ENCODE measurements at regions not wholly inside any gene's neighbourhood (a gene's known extent, or its start where the extent isn't known, plus 50 kb on each side); places are given as distances from the start of the nearest gene placed in this dataset.

- ATAC-seq (ENCODE audit: low read depth), result no peak
- Histone ChIP-seq H3K4me3 (ENCODE audit: control extremely low read depth in 1 of 5, extremely low read depth in 1 of 5, insufficient read depth in 1 of 5, low read depth in 2 of 5, low read length in 4 of 5) (no peak overlapping the region), H3K27me3 (replicated peaks in 1 of 4; ENCODE audit: control extremely low read depth in 1 of 4, control insufficient read depth in 3 of 4, insufficient read depth in 4 of 4, low read length in 3 of 4) (no peaks in the 10 kb centered on the region), H3K79me2 (ENCODE audit: control insufficient read depth, insufficient read depth, low read length) (no peaks in the 10 kb centered on the region), H3K4me1 (ENCODE audit: control insufficient read depth in 2 of 2, insufficient read depth in 2 of 2, low read length in 2 of 2) (no peaks in the 10 kb centered on the region), H3K4me2 (replicated peaks; ENCODE audit: low read depth, low read length, poor library complexity, severe bottlenecking) (no peak overlapping the region), H2AFZ (ENCODE audit: insufficient read depth, low read depth, low read length, poor library complexity, severe bottlenecking) (no peak overlapping the region), H3K36me3 (replicated peaks in 1 of 2; ENCODE audit: control extremely low read depth in 1 of 2, control insufficient read depth in 1 of 2, extremely low read depth in 1 of 2, insufficient read depth in 2 of 2, low read length in 1 of 2) (no peaks in the 10 kb centered on the region), H3K9ac (ENCODE audit: low read length) (no peak overlapping the region), H3K9me3 (ENCODE audit: control extremely low read depth in 1 of 3, control insufficient read depth in 2 of 3, insufficient read depth in 1 of 3, low read length in 2 of 3) (peaks cover 0 to 3% (median 1%) of the 10 kb centered on the region in 3 donors), H4K20me1 (ENCODE audit: control insufficient read depth, insufficient read depth, low read length, poor library complexity, severe bottlenecking) (no peaks in the 10 kb centered on the region), H3K27ac (ENCODE audit: low read length in 2 of 2) (no peak overlapping the region)
- intact Hi-C loops (cut with micrococcal nuclease), result no loop called here
- DNase-seq, result no peak
- Mint-ChIP-seq H3K27me3 (peaks cover 7% of the 10 kb centered on the region), H3K4me1 (no peaks in the 10 kb centered on the region), H3K27ac (no peak overlapping the region), H3K4me3 (no peak overlapping the region), H3K9me3 (ENCODE audit: insufficient read depth) (peaks cover 2% of the 10 kb centered on the region)
- WGBS (ENCODE audit: insufficient coverage), result 100% methylated on average over 1 of the region's 1 CpG
- POLR2A ChIA-PET, result no interaction called here
- CTCF ChIA-PET, result no interaction called here
- TF ChIP-seq EZH2 (IDR thresholded peaks at IDR 0.05; ENCODE audit: borderline replicate concordance, insufficient read depth, low read depth, low read length, poor library complexity, severe bottlenecking) (no peak), CTCF (IDR thresholded peaks at IDR 0.05) (no peak)
These were observed 227.8 kb downstream of the KDR start for GRCh38 chr4:54897590-54897989.

GRCh38 chr4:54882616-54883015, 224.9 kb downstream of the KIT start:
- Histone ChIP-seq H3K4me1 (ENCODE audit: control insufficient read depth in 2 of 2, insufficient read depth in 2 of 2, low read length in 2 of 2) (no peaks in the 10 kb centered on the region), H3K27me3 (replicated peaks in 1 of 4; ENCODE audit: control extremely low read depth in 1 of 4, control insufficient read depth in 3 of 4, insufficient read depth in 4 of 4, low read length in 3 of 4) (no peaks in the 10 kb centered on the region), H3K9ac (ENCODE audit: low read length) (no peak overlapping the region), H2AFZ (ENCODE audit: insufficient read depth, low read depth, low read length, poor library complexity, severe bottlenecking) (no peak overlapping the region), H3K36me3 (replicated peaks in 1 of 2; ENCODE audit: control extremely low read depth in 1 of 2, control insufficient read depth in 1 of 2, extremely low read depth in 1 of 2, insufficient read depth in 2 of 2, low read length in 1 of 2) (no peaks in the 10 kb centered on the region), H3K4me3 (ENCODE audit: control extremely low read depth in 1 of 5, extremely low read depth in 1 of 5, insufficient read depth in 1 of 5, low read depth in 2 of 5, low read length in 4 of 5) (no peak overlapping the region), H3K27ac (ENCODE audit: low read length in 2 of 2) (no peak overlapping the region), H4K20me1 (ENCODE audit: control insufficient read depth, insufficient read depth, low read length, poor library complexity, severe bottlenecking) (no peaks in the 10 kb centered on the region), H3K79me2 (ENCODE audit: control insufficient read depth, insufficient read depth, low read length) (no peaks in the 10 kb centered on the region), H3K9me3 (ENCODE audit: control extremely low read depth in 1 of 3, control insufficient read depth in 2 of 3, insufficient read depth in 1 of 3, low read length in 2 of 3) (no peaks in the 10 kb centered on the region), H3K4me2 (replicated peaks; ENCODE audit: low read depth, low read length, poor library complexity, severe bottlenecking) (no peak overlapping the region)
- Mint-ChIP-seq H3K27ac (no peak overlapping the region), H3K27me3 (peaks cover 5% of the 10 kb centered on the region), H3K4me1 (no peaks in the 10 kb centered on the region), H3K4me3 (no peak overlapping the region), H3K9me3 (ENCODE audit: insufficient read depth) (no peaks in the 10 kb centered on the region)
- ChIA-PET CTCF (no interaction called here), POLR2A (no interaction called here)
- TF ChIP-seq EZH2 (IDR thresholded peaks at IDR 0.05; ENCODE audit: borderline replicate concordance, insufficient read depth, low read depth, low read length, poor library complexity, severe bottlenecking), result no peak
- DNase-seq (no peak), ATAC-seq (ENCODE audit: low read depth) (no peak)
- WGBS (ENCODE audit: insufficient coverage), result no CpG with 5 or more reads among the region's 2 CpGs
- intact Hi-C loops (cut with micrococcal nuclease), result no loop called here

Measured in B cell (primary cell).